A204.1 (cell line): ENCODE measurements at regions not wholly inside any gene's neighbourhood (a gene's known extent, or its start where the extent isn't known, plus 50 kb on each side); places are given as distances from the start of the nearest gene placed in this dataset.

Experiments
- FAIRE-seq: peaks from 2 replicates; lab custom pipeline; 2012; peaks lifted over from hg19 to GRCh38; lab: Jason Lieb, UNC

- no peak for FAIRE-seq
Observed at GRCh38 chr10:36366843-36367242, 724.7 kb upstream of the FZD8 start.

GRCh38 chr10:36366065-36366464 lies 724.0 kb upstream of the FZD8 start:
- FAIRE-seq, result no peak

GRCh38 chr10:36362257-36362656 lies 720.2 kb upstream of the FZD8 start:
- no peak for FAIRE-seq

- FAIRE-seq, result no peak
Observed at GRCh38 chr10:36358736-36359135, 716.6 kb upstream of the FZD8 start.

GRCh38 chr10:36354633-36355032 lies 712.5 kb upstream of the FZD8 start:
- FAIRE-seq, result no peak

- FAIRE-seq, result no peak
Observed at GRCh38 chr10:36351159-36351558, 709.1 kb upstream of the FZD8 start.

GRCh38 chr10:36349445-36350078 lies 707.5 kb upstream of the FZD8 start:
- no peak for FAIRE-seq

GRCh38 chr10:36345807-36346206 lies 703.7 kb upstream of the FZD8 start:
- no peak for FAIRE-seq

- FAIRE-seq, result no peak
Observed at GRCh38 chr10:36345175-36345533, 703.1 kb upstream of the FZD8 start.

GRCh38 chr10:36344240-36345174 lies 702.4 kb upstream of the FZD8 start:
- FAIRE-seq, result no peak

GRCh38 chr10:36342781-36343180 lies 700.7 kb upstream of the FZD8 start:
- no peak for FAIRE-seq

GRCh38 chr10:36341471-36341870 lies 699.4 kb upstream of the FZD8 start:
- no peak for FAIRE-seq

- no peak for FAIRE-seq
Observed at GRCh38 chr10:36336315-36336714, 694.2 kb upstream of the FZD8 start.

GRCh38 chr10:36333446-36333845 lies 691.4 kb upstream of the FZD8 start:
- no peak for FAIRE-seq

GRCh38 chr10:36332926-36333325 lies 690.8 kb upstream of the FZD8 start:
- FAIRE-seq, result no peak

- FAIRE-seq, result no peak
Observed at GRCh38 chr10:36331121-36331520, 689.0 kb upstream of the FZD8 start.

- FAIRE-seq, result no peak
Observed at GRCh38 chr10:36325815-36326214, 683.7 kb upstream of the FZD8 start.

GRCh38 chr10:36324831-36325230 lies 682.7 kb upstream of the FZD8 start:
- no peak for FAIRE-seq

- no peak for FAIRE-seq
Observed at GRCh38 chr10:36313142-36313541, 671.0 kb upstream of the FZD8 start.

- no peak for FAIRE-seq
Observed at GRCh38 chr10:36303896-36304295, 661.8 kb upstream of the FZD8 start.

- no peak for FAIRE-seq
Observed at GRCh38 chr10:36302086-36302485, 660.0 kb upstream of the FZD8 start.

- FAIRE-seq, result no peak
Observed at GRCh38 chr10:36301539-36301938, 659.4 kb upstream of the FZD8 start.

- FAIRE-seq, result no peak
Observed at GRCh38 chr10:36301139-36301538, 659.0 kb upstream of the FZD8 start.

- FAIRE-seq, result no peak
Observed at GRCh38 chr10:36283827-36284226, 641.7 kb upstream of the FZD8 start.
